ENCODE measurements at regions not wholly inside any gene's neighbourhood (a gene's known extent, or its start where the extent isn't known, plus 50 kb on each side); places are given as distances from the start of the nearest gene placed in this dataset.
"Not testable (repeated sequence)": the region's sequence is repeated elsewhere in the genome, so short reads cannot be mapped to it uniquely, and the experiment has no call there.

GRCh38 chr2:121065239-121065638 is 219.8 kb downstream of the TFCP2L1 start:
- no peaks in the 10 kb centered on the region for H3K36me3 Mint-ChIP-seq
- peaks cover 0 to 12% (median 11%) of the 10 kb centered on the region in 5 donors for H3K27me3 Mint-ChIP-seq
- DNase-seq (no peak), ATAC-seq (no peak)
- no peaks in the 10 kb centered on the region for H3K4me1 Mint-ChIP-seq
- POLR2A ChIA-PET = no interaction called here
- H3K4me3 Mint-ChIP-seq = no peak overlapping the region
- H3K9me3 Mint-ChIP-seq = no peaks in the 10 kb centered on the region
- peak overlapping the region in 1 of 10 donors; percentile 19 for H3K27ac Mint-ChIP-seq

- DNase-seq (no peak), ATAC-seq (no peak)
- H3K4me1 Mint-ChIP-seq = no peaks in the 10 kb centered on the region
- POLR2A ChIA-PET = no interaction called here
- no peak overlapping the region for H3K27ac Mint-ChIP-seq
- no peaks in the 10 kb centered on the region for H3K9me3 Mint-ChIP-seq
- H3K27me3 Mint-ChIP-seq = peaks cover 0 to 17% (median 11%) of the 10 kb centered on the region in 5 donors
- H3K4me3 Mint-ChIP-seq = no peak overlapping the region
- no peaks in the 10 kb centered on the region for H3K36me3 Mint-ChIP-seq
Observed at GRCh38 chr2:121066526-121066925, 218.5 kb downstream of the TFCP2L1 start.

- Mint-ChIP-seq H3K27ac (no peak overlapping the region), H3K36me3 (no peaks in the 10 kb centered on the region), H3K27me3 (peaks cover 0 to 20% (median 6%) of the 10 kb centered on the region in 5 donors), H3K4me1 (no peaks in the 10 kb centered on the region), H3K4me3 (no peak overlapping the region), H3K9me3 (no peaks in the 10 kb centered on the region)
- POLR2A ChIA-PET = no interaction called here
- DNase-seq = no peak
- ATAC-seq = no peak
Observed at GRCh38 chr2:121068851-121069250, 216.2 kb downstream of the TFCP2L1 start.

GRCh38 chr2:121069434-121069969 is 215.5 kb downstream of the TFCP2L1 start:
- Mint-ChIP-seq H3K4me1 (peaks cover 0 to 2% (median 0%) of the 10 kb centered on the region in 4 donors), H3K4me3 (no peak overlapping the region), H3K27me3 (peaks cover 0 to 19% (median 9%) of the 10 kb centered on the region in 5 donors), H3K9me3 (no peaks in the 10 kb centered on the region), H3K36me3 (no peaks in the 10 kb centered on the region), H3K27ac (no peak overlapping the region)
- no peak for DNase-seq
- POLR2A ChIA-PET = no interaction called here
- ATAC-seq = no peak

GRCh38 chr2:121070061-121070460 is 214.9 kb downstream of the TFCP2L1 start:
- POLR2A ChIA-PET, DNase-seq, H3K27ac Mint-ChIP-seq, H3K9me3 Mint-ChIP-seq, H3K4me3 Mint-ChIP-seq, ATAC-seq, H3K36me3 Mint-ChIP-seq, H3K4me1 Mint-ChIP-seq: not testable (repeated sequence)
- peaks cover 0 to 23% (median 10%) of the 10 kb centered on the region in 5 donors for H3K27me3 Mint-ChIP-seq

- POLR2A ChIA-PET = no interaction called here
- Mint-ChIP-seq H3K36me3 (no peaks in the 10 kb centered on the region), H3K27ac (no peak overlapping the region), H3K4me1 (peaks cover 0 to 3% (median under 1%) of the 10 kb centered on the region in 4 donors), H3K4me3 (no peak overlapping the region), H3K9me3 (no peaks in the 10 kb centered on the region), H3K27me3 (peaks cover 9 to 30% (median 12%) of the 10 kb centered on the region in 5 donors)
- DNase-seq (no peak), ATAC-seq (no peak)
Observed at GRCh38 chr2:121071034-121071504, 213.9 kb downstream of the TFCP2L1 start.

GRCh38 chr2:121072784-121073183 is 212.2 kb downstream of the TFCP2L1 start:
- H3K4me1 Mint-ChIP-seq = peaks cover 0 to 8% (median 2%) of the 10 kb centered on the region in 4 donors
- no peaks in the 10 kb centered on the region for H3K9me3 Mint-ChIP-seq
- ATAC-seq = no peak
- POLR2A ChIA-PET = no interaction called here
- H3K36me3 Mint-ChIP-seq = no peaks in the 10 kb centered on the region
- no peak overlapping the region for H3K27ac Mint-ChIP-seq
- no peak for DNase-seq
- no peak overlapping the region for H3K4me3 Mint-ChIP-seq
- peaks cover 11 to 47% (median 20%) of the 10 kb centered on the region in 5 donors for H3K27me3 Mint-ChIP-seq

GRCh38 chr2:121073320-121074210 is 211.4 kb downstream of the TFCP2L1 start:
- no peak overlapping the region for H3K27ac Mint-ChIP-seq
- DNase-seq (no peak), ATAC-seq (no peak)
- POLR2A ChIA-PET = no interaction called here
- H3K9me3 Mint-ChIP-seq = no peaks in the 10 kb centered on the region
- H3K4me1 Mint-ChIP-seq = peaks cover 0 to 8% (median 2%) of the 10 kb centered on the region in 4 donors
- H3K4me3 Mint-ChIP-seq = no peak overlapping the region
- no peaks in the 10 kb centered on the region for H3K36me3 Mint-ChIP-seq
- H3K27me3 Mint-ChIP-seq = peaks cover 11 to 47% (median 22%) of the 10 kb centered on the region in 5 donors

- H3K4me3 Mint-ChIP-seq = peak overlapping the region in 1 of 10 donors; percentile 5
- peaks cover 11 to 50% (median 24%) of the 10 kb centered on the region in 5 donors for H3K27me3 Mint-ChIP-seq
- ATAC-seq (no peak), DNase-seq (no peak)
- POLR2A ChIA-PET = no interaction called here
- peaks cover 0 to 8% (median 2%) of the 10 kb centered on the region in 4 donors for H3K4me1 Mint-ChIP-seq
- no peaks in the 10 kb centered on the region for H3K9me3 Mint-ChIP-seq
- no peak overlapping the region for H3K27ac Mint-ChIP-seq
- H3K36me3 Mint-ChIP-seq = no peaks in the 10 kb centered on the region
Observed at GRCh38 chr2:121074293-121074932, 210.6 kb downstream of the TFCP2L1 start.

- no peak for DNase-seq
- POLR2A ChIA-PET = no interaction called here
- no peak overlapping the region for H3K4me3 Mint-ChIP-seq
- H3K36me3 Mint-ChIP-seq = no peaks in the 10 kb centered on the region
- peaks cover 11 to 44% (median 30%) of the 10 kb centered on the region in 5 donors for H3K27me3 Mint-ChIP-seq
- H3K27ac Mint-ChIP-seq = peak overlapping the region in 1 of 10 donors; percentile 43
- H3K9me3 Mint-ChIP-seq = no peaks in the 10 kb centered on the region
- H3K4me1 Mint-ChIP-seq = peaks cover 2 to 8% (median 4%) of the 10 kb centered on the region in 4 donors
- no peak for ATAC-seq
Observed at GRCh38 chr2:121075006-121075551, 209.9 kb downstream of the TFCP2L1 start.

- Mint-ChIP-seq H3K27me3 (peaks cover 11 to 46% (median 37%) of the 10 kb centered on the region in 5 donors), H3K36me3 (no peaks in the 10 kb centered on the region), H3K9me3 (no peaks in the 10 kb centered on the region), H3K27ac (peak overlapping the region in 1 of 10 donors; percentile 9), H3K4me1 (peaks cover 2 to 8% (median 5%) of the 10 kb centered on the region in 4 donors), H3K4me3 (no peak overlapping the region)
- POLR2A ChIA-PET = no interaction called here
- ATAC-seq (no peak), DNase-seq (no peak)
Observed at GRCh38 chr2:121075641-121076497, 209.1 kb downstream of the TFCP2L1 start.

- DNase-seq (no peak), ATAC-seq (no peak)
- Mint-ChIP-seq H3K9me3 (no peaks in the 10 kb centered on the region), H3K4me3 (no peak overlapping the region), H3K27ac (no peak overlapping the region), H3K27me3 (peaks cover 13 to 47% (median 43%) of the 10 kb centered on the region in 5 donors), H3K4me1 (peaks cover 2 to 8% (median 5%) of the 10 kb centered on the region in 4 donors), H3K36me3 (no peaks in the 10 kb centered on the region)
- POLR2A ChIA-PET = no interaction called here
Observed at GRCh38 chr2:121076498-121076820, 208.5 kb downstream of the TFCP2L1 start.

Data from naive thymus-derived CD8-positive, alpha-beta T cell (primary cell).